ENCODE measurements at regions not wholly inside any gene's neighbourhood (a gene's known extent, or its start where the extent isn't known, plus 50 kb on each side); places are given as distances from the start of the nearest gene placed in this dataset.

DNA sequence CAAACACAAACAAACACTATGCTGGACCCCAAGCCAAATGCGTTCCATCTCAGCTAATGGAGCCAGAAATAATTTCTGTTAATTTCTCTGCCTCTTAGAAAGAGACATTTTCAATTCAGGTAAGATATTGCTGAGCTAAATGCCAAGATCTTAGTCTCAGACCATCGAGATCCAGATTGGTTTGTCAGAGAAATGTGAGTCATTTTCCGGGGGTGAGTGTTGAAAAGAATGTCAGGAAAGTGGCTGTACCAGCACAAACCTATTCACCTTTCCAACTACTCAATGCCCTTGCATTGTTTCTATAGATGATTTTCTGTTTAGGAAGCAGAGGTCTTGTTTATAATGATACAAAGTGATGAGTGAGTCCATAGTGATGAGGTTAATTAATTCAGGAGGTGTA lies 266.8 kb upstream of the TSHZ3 start:
- CTCF ChIA-PET, result no interaction called here
- no peak for DNase-seq (ENCODE audit: low read depth)

DNA sequence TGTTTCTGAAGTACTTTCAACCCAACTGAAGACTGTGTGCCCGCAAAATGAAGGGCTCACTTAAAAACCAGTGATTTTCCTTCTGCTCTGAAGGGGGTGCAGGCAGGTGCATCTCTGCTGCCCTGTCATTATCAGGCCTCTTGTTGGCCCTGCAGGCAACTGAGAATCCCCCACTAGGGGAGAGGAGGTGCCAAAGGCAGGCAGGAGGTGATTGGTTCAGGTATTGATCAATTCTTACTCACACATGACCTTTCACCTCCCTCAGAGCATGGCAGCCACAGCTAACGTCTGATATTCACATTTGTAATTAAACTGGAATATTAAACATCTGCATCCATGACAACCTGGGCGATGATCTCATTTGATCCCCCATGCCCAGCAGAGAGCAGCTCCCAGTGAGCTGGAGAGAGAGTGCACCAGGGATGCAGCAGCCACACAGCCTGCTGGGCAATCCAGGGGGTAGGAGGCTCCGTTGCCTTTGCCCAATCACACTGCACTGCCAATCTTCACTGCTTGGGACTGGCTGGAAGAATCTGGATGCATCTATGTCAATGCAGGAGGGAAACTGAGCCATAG lies 267.9 kb upstream of the TSHZ3 start:
- DNase-seq (ENCODE audit: low read depth), result no peak
- Histone ChIP-seq H3K4me3 (ENCODE audit: low read depth, low read length) (no peak overlapping the region), H3K27me3 (ENCODE audit: control insufficient read depth, insufficient read depth, low read length) (no peaks in the 10 kb centered on the region), H3K36me3 (ENCODE audit: control insufficient read depth, insufficient read depth, low read length) (no peaks in the 10 kb centered on the region)
- TF ChIP-seq, protein P1, sequence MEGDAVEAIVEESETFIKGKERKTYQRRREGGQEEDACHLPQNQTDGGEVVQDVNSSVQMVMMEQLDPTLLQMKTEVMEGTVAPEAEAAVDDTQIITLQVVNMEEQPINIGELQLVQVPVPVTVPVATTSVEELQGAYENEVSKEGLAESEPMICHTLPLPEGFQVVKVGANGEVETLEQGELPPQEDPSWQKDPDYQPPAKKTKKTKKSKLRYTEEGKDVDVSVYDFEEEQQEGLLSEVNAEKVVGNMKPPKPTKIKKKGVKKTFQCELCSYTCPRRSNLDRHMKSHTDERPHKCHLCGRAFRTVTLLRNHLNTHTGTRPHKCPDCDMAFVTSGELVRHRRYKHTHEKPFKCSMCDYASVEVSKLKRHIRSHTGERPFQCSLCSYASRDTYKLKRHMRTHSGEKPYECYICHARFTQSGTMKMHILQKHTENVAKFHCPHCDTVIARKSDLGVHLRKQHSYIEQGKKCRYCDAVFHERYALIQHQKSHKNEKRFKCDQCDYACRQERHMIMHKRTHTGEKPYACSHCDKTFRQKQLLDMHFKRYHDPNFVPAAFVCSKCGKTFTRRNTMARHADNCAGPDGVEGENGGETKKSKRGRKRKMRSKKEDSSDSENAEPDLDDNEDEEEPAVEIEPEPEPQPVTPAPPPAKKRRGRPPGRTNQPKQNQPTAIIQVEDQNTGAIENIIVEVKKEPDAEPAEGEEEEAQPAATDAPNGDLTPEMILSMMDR (IDR thresholded peaks at IDR 0.05; ENCODE audit: insufficient read depth, low read depth, low read length), result no peak
- ChIA-PET POLR2A (no interaction called here), CTCF (no interaction called here)

More for the DNA sequence above, 266.8 kb upstream of the TSHZ3 start:
- Histone ChIP-seq H3K27me3 (ENCODE audit: control insufficient read depth, insufficient read depth, low read length) (no peaks in the 10 kb centered on the region), H3K36me3 (ENCODE audit: control insufficient read depth, insufficient read depth, low read length) (no peaks in the 10 kb centered on the region), H3K4me3 (ENCODE audit: low read depth, low read length) (no peak overlapping the region)
- TF ChIP-seq, protein P1 (IDR thresholded peaks at IDR 0.05; ENCODE audit: insufficient read depth, low read depth, low read length), result no peak
- POLR2A ChIA-PET, result no interaction called here

DNA sequence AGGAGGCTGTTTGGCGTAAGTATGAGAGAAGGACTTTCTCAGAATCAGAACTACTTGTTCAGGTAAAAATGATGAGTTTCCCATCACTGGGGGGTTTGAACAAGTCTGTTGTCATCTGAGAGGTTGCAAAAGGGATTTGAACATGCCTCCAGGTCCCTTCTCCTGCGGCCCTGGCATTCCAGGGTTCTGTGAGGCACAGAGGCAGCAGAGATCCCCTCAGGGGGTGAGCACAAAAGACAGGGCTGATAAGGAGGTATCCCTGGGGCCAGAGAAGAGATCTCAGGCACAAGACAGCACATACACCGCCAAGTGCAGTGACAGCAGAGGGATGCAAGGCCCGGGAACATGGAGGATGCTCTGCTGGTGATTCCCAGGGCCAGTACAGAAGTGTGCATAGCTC lies 275.8 kb upstream of the TSHZ3 start:
- ChIA-PET POLR2A (no interaction called here), CTCF (no interaction called here)
- H3K27me3 ChIP-seq (ENCODE audit: control insufficient read depth, insufficient read depth, low read length), result no peaks in the 10 kb centered on the region
- H3K4me3 ChIP-seq (ENCODE audit: low read depth, low read length), result no peak overlapping the region
- H3K36me3 ChIP-seq (ENCODE audit: control insufficient read depth, insufficient read depth, low read length), result no peaks in the 10 kb centered on the region
- DNase-seq (ENCODE audit: low read depth), result no peak
- TF ChIP-seq, protein P1 (IDR thresholded peaks at IDR 0.05; ENCODE audit: insufficient read depth, low read depth, low read length), result no peak

DNA sequence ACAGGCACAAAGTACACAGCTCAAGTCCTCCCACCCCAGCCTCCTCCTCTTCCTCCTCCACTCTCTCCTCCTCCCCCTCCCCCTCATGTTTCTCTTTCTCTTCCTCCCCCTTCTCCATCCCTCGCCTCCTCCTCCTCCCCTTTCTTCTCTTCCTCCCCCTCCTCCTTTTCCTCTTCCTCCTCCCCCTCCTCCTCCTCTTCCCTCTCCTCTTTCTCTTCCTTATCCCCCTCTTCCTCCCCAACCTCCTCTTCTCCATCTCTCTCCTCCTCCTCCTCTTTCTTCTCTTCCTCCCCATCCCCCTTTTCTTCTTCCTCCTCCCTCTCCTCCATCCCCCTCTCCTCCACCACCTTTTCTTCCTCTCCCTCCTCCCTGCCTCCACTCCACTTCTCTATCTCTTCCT lies 276.3 kb upstream of the TSHZ3 start:
- ChIA-PET CTCF (no interaction called here), POLR2A (no interaction called here)
- Histone ChIP-seq H3K4me3 (ENCODE audit: low read depth, low read length) (no peak overlapping the region), H3K36me3 (ENCODE audit: control insufficient read depth, insufficient read depth, low read length) (no peaks in the 10 kb centered on the region), H3K27me3 (ENCODE audit: control insufficient read depth, insufficient read depth, low read length) (no peaks in the 10 kb centered on the region)
- DNase-seq (ENCODE audit: low read depth), result no peak
- TF ChIP-seq, protein P1 (IDR thresholded peaks at IDR 0.05; ENCODE audit: insufficient read depth, low read depth, low read length), result no peak

DNA sequence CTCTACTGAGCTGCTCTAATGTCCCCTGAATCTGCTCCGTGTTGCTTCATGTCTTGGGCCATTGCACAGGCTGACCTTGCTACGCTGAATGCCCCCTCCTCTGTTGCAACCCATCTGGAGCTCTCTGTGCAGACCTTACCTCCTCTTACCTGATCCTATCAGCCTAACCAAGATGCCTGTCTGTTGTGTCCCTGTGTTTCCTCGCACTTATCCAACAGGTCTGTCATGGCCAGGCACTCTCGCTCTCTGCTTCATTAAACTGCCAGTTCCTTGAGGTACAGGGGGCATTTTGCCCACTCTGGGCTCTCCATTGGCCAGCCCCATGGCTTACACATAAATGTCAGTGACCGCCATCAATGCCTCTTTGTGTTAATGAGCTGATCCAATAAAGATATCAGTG lies 277.7 kb upstream of the TSHZ3 start:
- POLR2A ChIA-PET, result no interaction called here
- no peaks in the 10 kb centered on the region for H3K36me3 ChIP-seq (ENCODE audit: control insufficient read depth, insufficient read depth, low read length)
- no peak for DNase-seq (ENCODE audit: low read depth)
- CTCF ChIA-PET, result no interaction called here
- no peaks in the 10 kb centered on the region for H3K27me3 ChIP-seq (ENCODE audit: control insufficient read depth, insufficient read depth, low read length)
- TF ChIP-seq, protein P1 (IDR thresholded peaks at IDR 0.05; ENCODE audit: insufficient read depth, low read depth, low read length), result no peak
- no peak overlapping the region for H3K4me3 ChIP-seq (ENCODE audit: low read depth, low read length)

Measured in BJ (cell line).